B cell (primary cell): ENCODE measurements at regions not wholly inside any gene's neighbourhood (a gene's known extent, or its start where the extent isn't known, plus 50 kb on each side); places are given as distances from the start of the nearest gene placed in this dataset.

ENCODE experiments used
- ATAC-seq: fragments of 200-7000 bp; cut with Tn5 transposase; one replicate; pipeline ENCODE4 v1.10.0; 2021; ENCODE audit warnings: low read depth, mild to moderate bottlenecking, moderate number of reproducible peaks, moderate library complexity
- CTCF ChIA-PET: fragments of 350-600 bp; sonication (Branson Sonifier 250); formaldehyde crosslinking; loops from one replicate; lab custom pipeline; 2021; ENCODE audit warnings: antibody characterized with exemption, inconsistent platforms; lab: Charles Lee
- POLR2A ChIA-PET: fragments of 350-600 bp; sonication (Branson Sonifier 250); formaldehyde crosslinking; loops from one replicate; lab custom pipeline; 2021; ENCODE audit warnings: antibody characterized with exemption; lab: Charles Lee
- DNase-seq: peaks from one replicate; pipeline ENCODE4 v3.0.0; 2013
- H2AFZ ChIP-seq: 2 replicates; pipeline ENCODE4 v1.6.1; 2012; ENCODE audit warnings: mild to moderate bottlenecking, low read depth, low read length; ENCODE audit not compliant: insufficient read depth, poor library complexity, severe bottlenecking
- H3K27ac ChIP-seq, 2 donors: 1 replicate in 1 of 2; 2 replicates in 1 of 2; pipeline ENCODE4 v1.5.1; 2012 to 2013; ENCODE audit warnings: low read length in 2 of 2, mild to moderate bottlenecking in 2 of 2, moderate library complexity in 1 of 2
- H3K27me3 ChIP-seq, 4 experiments: fragments of 200-600 bp in 1 of 4; sonication (generic) in 1 of 4; replicated peaks in 1 of 4; 1 replicate in 2 of 4; 2 replicates in 2 of 4; pipeline versions ENCODE4 v1.6.1 to v1.7.0; 2013 to 2016; ENCODE audit warnings: low read length in 3 of 4, mild to moderate bottlenecking in 2 of 4, mixed read lengths in 1 of 4, moderate library complexity in 1 of 4; ENCODE audit not compliant: insufficient read depth in 4 of 4, control insufficient read depth in 3 of 4; ENCODE audit errors: control extremely low read depth in 1 of 4
- H3K36me3 ChIP-seq, 2 experiments: replicated peaks in 1 of 2; 1 replicate in 1 of 2; 2 replicates in 1 of 2; pipeline versions ENCODE4 v1.6.1 to v1.7.1; 2013; ENCODE audit warnings: low read length in 1 of 2; ENCODE audit not compliant: insufficient read depth in 2 of 2, control insufficient read depth in 1 of 2; ENCODE audit errors: control extremely low read depth in 1 of 2, extremely low read depth in 1 of 2
- H3K4me1 ChIP-seq, 2 donors: fragments of 200-600 bp in 1 of 2; sonication (generic) in 1 of 2; 1 replicate in 1 of 2; 2 replicates in 1 of 2; pipeline versions ENCODE4 v1.5.1 to v1.6.1; 2013 to 2017; ENCODE audit warnings: low read length in 2 of 2; ENCODE audit not compliant: control insufficient read depth in 2 of 2, insufficient read depth in 2 of 2
- H3K4me2 ChIP-seq: replicated peaks from 2 replicates; pipeline ENCODE3; 2012; ENCODE audit warnings: mild to moderate bottlenecking, low read depth, low read length; ENCODE audit not compliant: poor library complexity, severe bottlenecking
- H3K4me3 ChIP-seq, 5 experiments: fragments of 200-600 bp in 1 of 5; sonication (generic) in 1 of 5; 1 replicate in 3 of 5; 2 replicates in 2 of 5; pipeline versions ENCODE4 v1.5.1 to v1.7.0; 2011 to 2016; ENCODE audit warnings: low read length in 4 of 5, mild to moderate bottlenecking in 4 of 5, low read depth in 2 of 5, control low read depth in 1 of 5, moderate library complexity in 1 of 5; ENCODE audit not compliant: insufficient read depth in 1 of 5; ENCODE audit errors: control extremely low read depth in 1 of 5, extremely low read depth in 1 of 5
- H3K79me2 ChIP-seq: fragments of 200-600 bp; sonication (generic); one replicate; pipeline ENCODE4 v1.6.0; 2016; ENCODE audit warnings: low read length; ENCODE audit not compliant: control insufficient read depth, insufficient read depth
- H3K9ac ChIP-seq: fragments of 200-600 bp; sonication (generic); 2 replicates; pipeline ENCODE4 v1.6.1; 2017; ENCODE audit warnings: mild to moderate bottlenecking, low read length, moderate library complexity
- H3K9me3 ChIP-seq, 3 donors: one replicate each; pipeline versions ENCODE4 v1.6.1 to v1.7.1; 2013; ENCODE audit warnings: low read length in 2 of 3; ENCODE audit not compliant: control insufficient read depth in 2 of 3, insufficient read depth in 1 of 3; ENCODE audit errors: control extremely low read depth in 1 of 3
- H4K20me1 ChIP-seq: 2 replicates; pipeline ENCODE4 v1.6.0; 2012; ENCODE audit warnings: mild to moderate bottlenecking, low read length; ENCODE audit not compliant: insufficient read depth, control insufficient read depth, poor library complexity, severe bottlenecking
- H3K27ac Mint-ChIP-seq: one replicate; pipeline ENCODE4 v1.8.0; 2021; ENCODE audit warnings: mixed read lengths
- H3K27me3 Mint-ChIP-seq: one replicate; pipeline ENCODE4 v1.8.0; 2021; ENCODE audit warnings: mixed read lengths
- H3K4me1 Mint-ChIP-seq: one replicate; pipeline ENCODE4 v1.8.0; 2021; ENCODE audit warnings: mixed read lengths
- H3K4me3 Mint-ChIP-seq: one replicate; pipeline ENCODE4 v1.8.0; 2021; ENCODE audit warnings: mixed read lengths
- H3K9me3 Mint-ChIP-seq: one replicate; pipeline ENCODE4 v1.8.0; 2022; ENCODE audit warnings: mixed read lengths; ENCODE audit not compliant: insufficient read depth
- CTCF ChIP-seq: fragments of 200-600 bp; IDR thresholded peaks from one replicate; pipeline ENCODE4 v1.8.0; 2022; ENCODE audit warnings: antibody characterized with exemption, mild to moderate bottlenecking
- EZH2 ChIP-seq: IDR thresholded peaks from 2 replicates; pipeline ENCODE4 v1.6.1; 2012; ENCODE audit warnings: borderline replicate concordance, low read depth, mild to moderate bottlenecking, moderate library complexity, low read length; ENCODE audit not compliant: insufficient read depth, poor library complexity, severe bottlenecking
- WGBS: methylation state at CpG from one replicate; pipeline ENCODE4 v1.1.5; 2013; ENCODE audit warnings: missing lambda C conversion rate; ENCODE audit not compliant: insufficient coverage; 5-methylcytosine and 5-hydroxymethylcytosine counted together
- intact Hi-C: fragments of 100-400 bp; cut with micrococcal nuclease; formaldehyde crosslinking; loops from one replicate; pipeline ENCODE4 v1.10.0; 2022

DNA sequence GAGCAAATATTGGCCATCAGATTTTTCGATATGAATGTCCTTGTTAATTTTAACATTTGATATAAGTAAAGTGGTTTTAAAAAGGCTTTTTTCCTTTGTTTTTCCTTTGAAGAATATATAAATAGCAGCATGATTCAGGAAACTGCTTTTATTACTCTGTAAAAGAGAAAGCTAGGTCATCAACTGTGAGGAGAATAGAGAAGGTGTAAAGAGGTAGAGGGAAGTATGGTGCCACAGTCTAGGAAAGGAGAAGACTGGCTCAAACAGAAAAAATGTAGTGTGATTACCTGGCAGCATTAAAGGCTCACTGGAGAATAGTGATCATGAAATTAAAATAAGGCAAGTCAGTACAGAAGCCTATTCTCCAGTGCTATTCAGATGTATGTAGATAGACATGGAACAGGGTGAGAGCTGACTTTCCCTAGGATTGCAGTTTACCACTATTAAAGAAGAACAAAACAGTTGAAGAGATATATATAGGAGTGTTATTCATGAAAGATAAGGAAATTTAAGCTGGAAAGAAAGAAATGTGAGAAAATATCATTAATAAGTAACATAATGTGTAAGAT lies 1115.9 kb upstream of the PCDH9 start:
- H3K4me1 Mint-ChIP-seq = no peaks in the 10 kb centered on the region

GRCh38 chr13:68323124-68323523 lies 1093.0 kb upstream of the PCDH9 start:
- ATAC-seq (no peak), DNase-seq (no peak)
- H3K27ac Mint-ChIP-seq = no peak overlapping the region
- Histone ChIP-seq H3K4me2 (no peak overlapping the region), H3K4me3 (no peak overlapping the region), H3K4me1 (no peaks in the 10 kb centered on the region), H3K27me3 (no peaks in the 10 kb centered on the region), H3K9me3 (peaks cover 1 to 8% (median 6%) of the 10 kb centered on the region in 3 donors), H2AFZ (no peak overlapping the region), H3K9ac (no peak overlapping the region), H3K79me2 (no peaks in the 10 kb centered on the region), H3K27ac (no peak overlapping the region), H3K36me3 (no peaks in the 10 kb centered on the region), H4K20me1 (no peaks in the 10 kb centered on the region)
- H3K9me3 Mint-ChIP-seq = peaks cover 4% of the 10 kb centered on the region
- POLR2A ChIA-PET = no interaction called here
- H3K4me1 Mint-ChIP-seq = no peaks in the 10 kb centered on the region
- no peaks in the 10 kb centered on the region for H3K27me3 Mint-ChIP-seq
- WGBS = 100% methylated on average over 2 of the region's 2 CpGs
- CTCF ChIA-PET = no interaction called here
- intact Hi-C loops = no loop called here
- no peak overlapping the region for H3K4me3 Mint-ChIP-seq
- TF ChIP-seq CTCF (no peak), EZH2 (no peak)

More for the DNA sequence above, 1115.9 kb upstream of the PCDH9 start:
- H3K9me3 Mint-ChIP-seq = peaks cover 3% of the 10 kb centered on the region
- intact Hi-C loops = no loop called here
- H3K27ac ChIP-seq = no peak overlapping the region
- no peaks in the 10 kb centered on the region for H3K79me2 ChIP-seq
- H3K36me3 ChIP-seq = no peaks in the 10 kb centered on the region
- H3K9me3 ChIP-seq = peaks cover 0 to 7% (median 0%) of the 10 kb centered on the region in 3 donors
- no peak overlapping the region for H3K4me3 Mint-ChIP-seq
- no peak for ATAC-seq
- ChIA-PET POLR2A (no interaction called here), CTCF (no interaction called here)
- no peaks in the 10 kb centered on the region for H4K20me1 ChIP-seq
- TF ChIP-seq CTCF (no peak), EZH2 (no peak)
- no peaks in the 10 kb centered on the region for H3K27me3 ChIP-seq
- WGBS = no CpG with 5 or more reads among the region's 1 CpG
- H3K4me3 ChIP-seq = no peak overlapping the region
- DNase-seq = no peak
- H2AFZ ChIP-seq = no peak overlapping the region
- no peaks in the 10 kb centered on the region for H3K27me3 Mint-ChIP-seq
- H3K9ac ChIP-seq = no peak overlapping the region
- no peak overlapping the region for H3K4me2 ChIP-seq
- no peaks in the 10 kb centered on the region for H3K4me1 ChIP-seq
- no peak overlapping the region for H3K27ac Mint-ChIP-seq
